LNCAP (cell line): ENCODE measurements at regions not wholly inside any gene's neighbourhood (a gene's known extent, or its start where the extent isn't known, plus 50 kb on each side); places are given as distances from the start of the nearest gene placed in this dataset.
A peak's percentile ranks its signal among the peaks of the same experiment; 100 is the strongest.

Experiments
- CTCF ChIP-seq: fragments of 450-650 bp; IDR thresholded peaks from 2 replicates; pipeline ENCODE4 v1.5.1; 2017; ENCODE audit warnings: mild to moderate bottlenecking

DNA sequence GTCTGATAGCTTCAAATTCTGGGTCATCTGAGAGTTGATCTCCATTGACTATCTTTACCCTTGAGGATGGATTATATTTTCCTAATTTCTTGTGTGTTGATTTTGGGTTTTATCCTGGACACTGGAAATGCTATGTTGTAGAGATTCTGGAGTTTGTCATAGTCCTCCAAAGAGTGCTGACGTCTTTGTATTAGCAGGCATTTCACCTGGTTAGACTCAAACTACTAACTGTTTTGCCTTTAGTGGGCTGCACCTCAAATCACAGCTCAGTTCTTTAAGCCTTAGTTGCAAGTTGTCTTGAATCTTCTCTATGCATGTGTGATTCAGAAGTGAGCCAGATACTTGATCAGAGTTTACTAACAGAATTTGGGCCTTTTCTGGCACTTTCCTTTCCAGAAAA, 264.3 kb downstream of the RPS24 start:
- no peak for TF ChIP-seq CTCF

GRCh38 chr10:78298835-78299234, 265.2 kb downstream of the RPS24 start:
- TF ChIP-seq CTCF, result no peak

DNA sequence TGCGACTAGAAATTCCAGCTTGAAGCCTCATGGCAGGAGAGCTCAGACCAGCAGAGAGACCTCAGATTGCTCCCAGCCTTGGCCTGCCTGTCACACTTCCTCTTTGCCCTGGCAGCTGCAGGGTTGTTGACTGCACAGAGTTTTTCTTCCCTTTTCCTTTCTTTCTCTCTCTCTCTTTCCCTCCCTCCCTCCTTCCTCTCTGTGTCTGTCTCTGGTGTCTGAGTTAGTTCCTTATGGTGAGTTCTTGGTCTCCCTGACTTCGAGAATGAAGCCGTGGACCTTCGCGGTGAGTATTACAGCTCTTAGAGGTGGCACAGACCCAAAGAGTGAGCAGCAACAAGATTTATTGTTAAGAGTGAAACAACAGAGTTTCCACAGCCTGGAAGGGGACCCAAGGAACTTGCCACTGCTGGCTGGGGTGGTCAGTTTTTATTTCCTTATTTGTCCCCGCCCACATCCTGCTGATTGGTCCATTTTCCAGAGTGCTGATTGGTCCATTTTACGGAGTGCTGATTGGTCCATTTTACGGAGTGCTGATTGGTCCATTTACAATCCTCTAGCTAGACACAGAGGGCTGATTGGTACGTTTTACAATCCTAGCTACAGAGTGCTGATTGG, 266.3 kb downstream of the RPS24 start:
- TF ChIP-seq CTCF, result no peak

DNA sequence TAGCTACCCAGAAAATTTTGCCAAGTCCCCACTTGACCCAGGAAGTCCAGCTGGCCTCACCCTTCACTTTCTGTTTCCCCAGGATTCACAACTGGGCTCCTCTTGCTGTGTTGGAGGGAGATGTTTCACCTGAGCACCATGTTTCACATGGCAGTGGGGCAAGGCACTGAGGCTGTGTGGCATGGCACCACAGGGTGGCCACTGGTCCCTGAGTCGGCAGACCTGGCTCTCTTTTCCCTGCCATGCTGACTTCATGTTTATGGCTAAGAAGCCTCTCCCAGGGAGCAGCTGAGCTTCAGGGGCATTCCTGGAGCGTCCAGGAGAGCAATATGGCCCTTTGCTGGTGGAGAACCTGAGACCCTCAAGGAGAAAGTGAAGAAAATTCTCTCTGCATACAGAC, 266.9 kb downstream of the RPS24 start:
- TF ChIP-seq CTCF, result no peak

- TF ChIP-seq CTCF, result no peak
These were observed 267.8 kb downstream of the RPS24 start for GRCh38 chr10:78301481-78301880.

DNA sequence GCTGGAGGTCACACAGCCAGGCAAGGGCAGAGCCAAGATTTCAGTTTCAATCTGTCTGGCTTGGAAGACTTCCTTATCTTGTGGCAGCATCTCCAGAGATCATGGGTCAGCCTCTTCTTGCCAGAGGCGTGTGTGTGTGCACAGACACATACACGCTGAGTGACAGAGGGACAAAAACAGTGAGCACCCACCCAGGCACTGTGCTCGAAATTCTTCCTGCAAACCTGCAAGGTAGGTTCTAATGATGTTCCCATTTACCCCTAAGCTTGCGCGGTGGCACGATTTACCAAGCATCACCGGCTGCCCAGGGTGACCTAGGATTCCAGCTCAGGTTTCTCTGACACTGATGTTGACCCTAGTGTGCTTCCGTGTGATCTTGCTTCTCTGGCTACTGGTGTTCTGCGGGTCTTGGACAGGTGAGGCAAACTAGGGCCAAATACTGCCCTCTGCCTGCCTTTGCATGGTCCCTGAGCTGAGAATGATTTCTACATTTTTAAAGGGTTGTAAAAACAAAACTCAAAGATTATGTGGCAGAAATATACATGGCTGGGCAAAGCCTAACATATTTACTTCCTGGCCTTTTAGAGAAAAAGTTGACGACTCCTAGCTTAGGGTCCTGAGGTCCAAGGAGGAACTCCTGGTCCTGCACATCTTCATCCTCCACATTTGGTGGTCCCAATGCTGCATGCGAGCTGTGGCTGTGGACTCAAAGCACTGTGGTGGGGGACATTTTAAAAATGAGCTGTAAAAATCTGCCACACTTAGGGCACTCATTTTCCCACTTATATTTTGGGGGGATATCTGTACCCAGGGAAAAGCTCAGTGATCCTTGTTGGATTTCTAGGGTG, 268.5 kb downstream of the RPS24 start:
- TF ChIP-seq CTCF, result peak; percentile 37; the same call in 1 of the 2 replicates

DNA sequence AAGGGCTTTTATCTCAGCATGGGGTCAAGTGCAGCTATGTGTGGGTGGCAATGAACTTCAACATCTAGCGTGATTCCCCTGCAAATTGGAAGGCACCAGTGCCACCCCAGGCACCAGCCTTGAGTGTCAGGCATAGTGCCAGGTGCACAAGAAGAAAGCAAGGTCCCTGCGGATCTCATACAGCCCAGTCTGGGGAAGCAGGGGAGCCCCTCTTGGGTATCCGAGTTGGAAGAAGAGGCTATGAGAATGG, 269.0 kb downstream of the RPS24 start:
- TF ChIP-seq CTCF, result no peak
